ENCODE measurements at regions not wholly inside any gene's neighbourhood (a gene's known extent, or its start where the extent isn't known, plus 50 kb on each side); places are given as distances from the start of the nearest gene placed in this dataset.

GRCh38 chr2:128681507-128681906 is 362.8 kb upstream of the HS6ST1 start:
- DNase-seq = no peak

GRCh38 chr2:128682266-128682665 is 363.6 kb upstream of the HS6ST1 start:
- no peak for DNase-seq

- DNase-seq = no peak
Measured at GRCh38 chr2:128682729-128683284, 364.1 kb upstream of the HS6ST1 start.

GRCh38 chr2:128684523-128684922 is 365.9 kb upstream of the HS6ST1 start:
- no peak for DNase-seq

- no peak for DNase-seq
Measured at GRCh38 chr2:128685841-128686496, 367.3 kb upstream of the HS6ST1 start.

GRCh38 chr2:128686497-128686859 is 367.8 kb upstream of the HS6ST1 start:
- no peak for DNase-seq

- DNase-seq = no peak
Measured at GRCh38 chr2:128686881-128687555, 368.4 kb upstream of the HS6ST1 start.

GRCh38 chr2:128687565-128687964 is 368.9 kb upstream of the HS6ST1 start:
- DNase-seq = no peak

GRCh38 chr2:128689971-128690370 is 371.3 kb upstream of the HS6ST1 start:
- DNase-seq = no peak

- no peak for DNase-seq
Measured at GRCh38 chr2:128690431-128690830, 371.8 kb upstream of the HS6ST1 start.

GRCh38 chr2:128690869-128691268 is 372.2 kb upstream of the HS6ST1 start:
- no peak for DNase-seq

GRCh38 chr2:128691526-128691925 is 372.9 kb upstream of the HS6ST1 start:
- no peak for DNase-seq

- no peak for DNase-seq
Measured at GRCh38 chr2:128692895-128693742, 374.5 kb upstream of the HS6ST1 start.

- no peak for DNase-seq
Measured at GRCh38 chr2:128693743-128694029, 375.0 kb upstream of the HS6ST1 start.

GRCh38 chr2:128695646-128696220 is 377.1 kb upstream of the HS6ST1 start:
- no peak for DNase-seq

- DNase-seq = no peak
Measured at GRCh38 chr2:128696421-128696820, 377.8 kb upstream of the HS6ST1 start.

GRCh38 chr2:128701418-128701817 is 382.8 kb upstream of the HS6ST1 start:
- DNase-seq = no peak

- no peak for DNase-seq
Measured at GRCh38 chr2:128702616-128703015, 383.9 kb upstream of the HS6ST1 start.

GRCh38 chr2:128708106-128708816 is 389.6 kb upstream of the HS6ST1 start:
- no peak for DNase-seq

GRCh38 chr2:128710242-128710641 is 391.6 kb upstream of the HS6ST1 start:
- no peak for DNase-seq

GRCh38 chr2:128710729-128711128 is 392.1 kb upstream of the HS6ST1 start:
- no peak for DNase-seq

- no peak for DNase-seq
Measured at GRCh38 chr2:128714285-128714684, 395.6 kb upstream of the HS6ST1 start.

GRCh38 chr2:128714851-128715312 is 396.2 kb upstream of the HS6ST1 start:
- no peak for DNase-seq

All from NCI-H1417 treated with DMSO at 0.1 percent for 48 hours (cell line).